LHCN-M2 (cell line): ENCODE measurements at regions not wholly inside any gene's neighbourhood (a gene's known extent, or its start where the extent isn't known, plus 50 kb on each side); places are given as distances from the start of the nearest gene placed in this dataset.

Experiments
- DNase-seq: peaks from one replicate; pipeline ENCODE4 v3.0.0-alpha.2; 2012; ENCODE audit warnings: low read depth

DNA sequence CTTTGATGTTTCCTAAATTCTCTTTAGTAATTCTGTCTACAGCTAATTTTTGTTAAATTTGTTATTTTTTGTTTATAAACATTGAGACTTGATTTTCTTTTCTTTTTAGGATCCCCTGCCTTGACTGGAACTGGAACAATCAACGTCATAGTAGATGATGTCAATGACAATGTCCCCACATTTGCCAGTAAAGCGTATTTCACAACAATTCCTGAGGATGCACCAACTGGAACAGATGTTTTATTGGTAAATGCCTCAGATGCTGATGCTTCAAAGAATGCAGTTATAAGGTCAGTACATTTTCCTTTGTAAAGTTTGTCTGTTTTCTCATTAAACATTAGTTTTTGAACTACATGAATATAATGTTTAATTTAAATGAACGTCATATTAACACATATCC is 119.4 kb downstream of the FAT4 start:
- DNase-seq = peak; percentile 83

GRCh38 chr4:125440814-125441213 is 126.1 kb downstream of the FAT4 start:
- DNase-seq = no peak

DNA sequence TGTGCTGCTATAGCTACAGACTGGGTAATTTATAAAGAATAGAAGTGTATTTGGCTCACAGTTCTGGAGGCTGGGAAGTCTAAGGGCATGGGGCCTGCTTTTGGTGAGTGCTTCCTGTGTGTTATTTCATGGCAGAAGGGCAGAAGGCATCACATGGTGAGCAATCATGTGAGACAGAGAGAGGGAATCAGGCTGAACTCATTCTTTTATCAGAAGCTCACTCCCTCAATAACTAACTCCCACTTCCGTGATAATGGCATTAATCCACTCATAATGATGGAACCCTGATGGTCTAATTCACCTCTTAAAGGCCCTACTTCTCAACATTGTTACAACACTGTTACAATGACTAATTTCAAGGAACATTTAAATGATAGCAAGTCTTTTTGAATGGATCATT is 129.4 kb downstream of the FAT4 start:
- no peak for DNase-seq

- no peak for DNase-seq
These were observed 130.8 kb downstream of the FAT4 start for GRCh38 chr4:125445525-125445924.

DNA sequence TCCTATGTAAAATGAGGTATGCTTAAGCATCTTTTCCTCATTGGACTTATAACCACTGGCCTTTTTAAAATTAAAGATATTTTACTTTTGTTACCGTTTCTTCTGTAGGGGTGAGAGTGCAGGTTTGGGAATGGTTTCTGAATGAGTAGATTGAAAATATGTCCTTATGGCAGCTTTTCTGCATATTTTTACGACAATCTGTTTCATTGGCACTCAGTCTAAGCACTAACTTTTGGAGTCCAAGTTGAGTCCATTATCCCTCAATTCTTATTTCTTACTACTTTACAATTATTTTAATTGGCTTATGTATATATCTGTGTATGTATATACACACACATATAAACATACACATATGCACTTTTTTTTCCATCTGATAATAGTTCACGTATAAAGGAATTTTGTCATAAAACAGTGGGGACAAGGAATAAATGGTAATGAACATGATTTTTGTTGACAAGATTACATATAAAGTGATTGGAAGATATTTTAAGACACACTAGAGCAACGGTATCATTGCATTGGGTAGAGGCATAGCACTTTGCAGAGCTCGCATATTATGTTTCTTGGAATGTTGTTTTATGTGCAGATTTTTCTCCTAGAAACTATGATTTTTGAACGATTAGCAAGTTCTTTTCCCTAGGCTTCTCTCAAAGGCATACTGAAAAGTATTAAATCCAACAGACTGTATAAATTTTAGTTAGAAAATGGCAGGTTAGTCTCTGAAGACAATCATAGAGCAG is 133.0 kb downstream of the FAT4 start:
- no peak for DNase-seq

DNA sequence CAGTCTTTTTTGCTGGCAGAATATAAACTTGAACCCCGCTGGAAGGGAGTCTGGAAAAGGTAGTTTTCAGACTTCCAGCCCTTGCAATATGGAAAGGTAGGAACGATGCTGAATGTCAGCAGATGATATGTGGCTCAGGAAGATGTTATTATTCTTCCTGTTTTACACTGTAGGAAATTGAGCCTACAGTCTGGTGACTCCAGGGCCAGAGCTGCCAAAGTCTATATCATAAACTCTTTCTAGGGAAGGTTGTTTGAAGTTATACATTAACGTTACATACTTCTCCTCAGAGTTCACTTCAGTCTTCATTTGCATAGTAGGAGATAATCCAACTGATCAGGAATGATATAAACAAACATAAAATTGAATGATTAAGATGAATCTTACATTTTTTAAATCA is 141.3 kb downstream of the FAT4 start:
- DNase-seq = no peak

DNA sequence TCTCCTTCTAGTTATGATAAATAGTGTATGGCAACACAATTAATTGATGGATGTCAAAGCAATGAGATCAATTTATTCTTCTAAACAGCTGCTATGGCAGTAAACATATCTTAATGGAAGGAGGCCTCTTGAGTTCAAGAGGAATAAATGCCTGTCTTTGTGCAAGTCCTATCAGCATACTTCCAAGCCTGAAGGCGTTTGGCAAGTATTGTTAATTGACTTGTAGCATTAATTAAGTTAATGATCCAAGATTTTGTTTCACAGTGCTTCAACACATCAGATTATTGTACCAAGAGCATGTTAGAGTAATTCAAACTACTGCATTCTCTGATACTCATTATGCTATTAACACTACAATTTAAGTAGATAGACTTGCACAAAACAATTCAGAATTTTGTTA is 144.8 kb downstream of the FAT4 start:
- no peak for DNase-seq

DNA sequence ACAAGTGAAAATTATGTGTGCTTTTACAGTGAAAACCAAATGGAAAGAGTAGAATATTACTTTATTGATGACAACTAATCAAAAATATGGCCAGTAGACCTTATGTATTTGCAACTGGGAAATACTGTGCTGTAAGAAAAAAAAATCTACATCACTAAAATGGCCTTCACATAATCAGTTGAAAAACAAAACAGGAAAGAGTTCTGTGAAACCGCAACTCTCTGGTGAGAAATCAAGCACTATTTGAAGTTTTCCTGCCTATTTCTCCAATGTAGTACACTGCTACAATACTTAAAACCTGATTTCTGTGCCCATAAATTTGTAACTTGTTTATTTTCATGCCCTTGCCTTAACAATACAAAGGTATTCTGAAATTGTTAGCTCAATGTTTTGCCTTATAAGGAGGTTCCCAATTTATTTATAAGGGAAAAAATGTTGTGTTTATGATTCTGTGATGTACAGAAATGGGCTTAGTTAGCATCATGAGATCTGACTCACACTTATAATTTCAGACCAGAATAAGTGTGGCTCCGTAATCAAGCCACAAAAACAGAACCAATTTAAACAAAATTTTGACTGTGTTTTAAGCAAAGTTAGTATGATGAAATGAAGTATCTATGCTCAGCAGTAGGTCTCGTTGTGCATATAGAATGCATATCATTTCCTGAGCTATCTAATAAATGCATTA is 147.1 kb downstream of the FAT4 start:
- DNase-seq = no peak

DNA sequence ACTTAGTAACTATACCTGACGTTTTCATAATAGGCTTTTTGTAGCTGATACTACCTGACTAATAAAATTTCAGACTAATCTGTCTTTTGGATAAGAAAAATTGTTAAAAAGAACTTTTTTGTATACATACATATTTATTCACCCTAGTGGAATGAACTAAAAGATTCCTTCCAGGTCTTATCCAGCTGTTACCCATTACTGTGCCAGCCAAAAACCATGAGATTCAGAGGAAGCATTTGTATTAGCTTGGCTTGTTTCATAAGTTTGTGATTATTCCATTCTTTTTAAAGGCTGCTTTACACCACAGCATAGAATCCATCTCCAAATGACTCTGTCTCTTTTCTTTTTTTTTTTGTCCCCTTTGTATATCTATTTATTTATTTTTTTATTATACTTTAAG is 149.4 kb downstream of the FAT4 start:
- no peak for DNase-seq

DNA sequence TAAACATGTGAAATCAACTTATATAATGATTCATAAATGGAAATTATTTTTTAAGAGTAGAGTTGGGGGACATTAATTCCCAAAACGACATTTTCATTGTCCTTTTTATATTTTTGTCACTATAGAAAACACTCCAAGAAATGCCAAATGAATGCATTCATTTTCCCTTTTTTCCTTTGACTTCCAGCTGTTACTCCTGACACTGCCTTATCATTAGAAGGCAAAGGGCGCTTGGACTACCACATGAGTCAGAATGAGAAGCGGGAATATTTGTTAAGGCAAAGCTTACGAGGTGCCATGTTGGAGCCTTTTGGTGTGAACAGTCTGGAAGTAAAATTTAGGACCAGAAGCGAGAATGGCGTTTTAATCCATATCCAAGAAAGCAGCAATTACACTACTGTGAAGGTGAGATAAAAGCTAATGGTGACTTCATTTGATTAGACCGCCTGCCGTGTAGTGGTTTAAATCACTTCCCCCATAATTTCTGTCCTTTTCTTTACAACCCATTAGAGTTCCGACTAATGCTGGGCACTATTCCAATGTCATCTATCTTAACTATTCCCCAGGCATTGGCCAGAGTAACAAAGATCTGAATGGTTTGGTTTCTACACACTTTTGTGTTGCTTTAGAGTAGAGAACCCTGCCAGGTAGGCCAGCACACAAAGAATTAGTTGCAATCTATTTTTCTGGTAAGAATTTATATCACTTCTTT is 166.7 kb downstream of the FAT4 start:
- DNase-seq = no peak

GRCh38 chr4:125482822-125483221 is 168.1 kb downstream of the FAT4 start:
- no peak for DNase-seq

DNA sequence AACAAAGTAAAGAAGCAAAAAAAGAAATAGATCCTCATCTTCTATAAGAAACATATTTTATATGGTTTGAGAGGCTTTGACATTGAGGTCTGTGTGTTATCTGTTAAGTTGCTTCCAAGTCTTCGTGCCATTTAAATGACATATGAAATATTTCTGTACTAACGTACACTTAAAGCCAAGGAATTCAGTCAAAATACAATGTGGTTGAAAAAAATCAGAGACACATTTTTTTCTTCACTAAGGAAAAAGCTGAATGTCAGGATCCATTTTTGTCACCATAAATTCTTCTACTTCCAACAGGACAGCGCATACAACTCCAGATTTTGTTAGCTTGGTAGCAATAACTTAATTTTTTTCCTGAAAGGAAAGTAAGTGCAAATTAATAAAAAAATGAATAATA is 168.5 kb downstream of the FAT4 start:
- no peak for DNase-seq

DNA sequence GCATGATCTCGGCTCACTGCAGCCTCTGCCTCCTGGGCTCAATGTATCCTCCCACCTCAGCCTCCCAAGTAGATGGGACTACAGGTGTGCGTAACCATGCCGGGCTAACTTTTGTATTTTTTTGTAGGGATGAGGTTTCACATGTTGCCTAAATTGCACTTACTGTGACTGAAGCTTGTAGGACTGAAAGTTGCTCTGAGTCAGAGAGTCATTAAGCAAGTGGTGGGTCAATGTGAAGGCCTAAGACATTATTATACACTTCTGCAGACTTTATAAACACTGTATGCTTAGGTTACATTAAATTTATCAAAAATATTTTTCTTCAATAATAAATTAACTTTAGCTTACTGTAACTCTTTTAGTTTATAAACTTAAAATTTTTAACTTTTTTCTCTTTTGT is 170.2 kb downstream of the FAT4 start:
- DNase-seq = no peak

DNA sequence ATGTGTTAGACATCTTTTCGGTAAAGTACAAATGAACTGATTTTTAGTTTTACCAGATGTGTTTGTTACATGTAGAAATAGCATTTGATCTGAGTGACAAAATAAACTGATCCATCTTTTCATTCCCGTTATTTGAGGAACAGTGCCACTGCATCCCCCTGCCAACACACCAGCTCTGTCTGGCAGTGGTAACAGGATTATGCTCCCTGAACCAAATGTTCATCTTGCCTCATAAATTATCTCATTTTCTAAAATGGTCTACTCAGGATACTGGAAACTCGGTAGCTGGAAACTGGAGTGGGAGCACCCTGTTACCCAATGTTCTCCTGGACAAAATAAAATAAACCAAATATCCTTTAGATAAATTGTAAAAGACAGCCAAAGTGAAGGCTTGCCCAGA is 171.6 kb downstream of the FAT4 start:
- no peak for DNase-seq

DNA sequence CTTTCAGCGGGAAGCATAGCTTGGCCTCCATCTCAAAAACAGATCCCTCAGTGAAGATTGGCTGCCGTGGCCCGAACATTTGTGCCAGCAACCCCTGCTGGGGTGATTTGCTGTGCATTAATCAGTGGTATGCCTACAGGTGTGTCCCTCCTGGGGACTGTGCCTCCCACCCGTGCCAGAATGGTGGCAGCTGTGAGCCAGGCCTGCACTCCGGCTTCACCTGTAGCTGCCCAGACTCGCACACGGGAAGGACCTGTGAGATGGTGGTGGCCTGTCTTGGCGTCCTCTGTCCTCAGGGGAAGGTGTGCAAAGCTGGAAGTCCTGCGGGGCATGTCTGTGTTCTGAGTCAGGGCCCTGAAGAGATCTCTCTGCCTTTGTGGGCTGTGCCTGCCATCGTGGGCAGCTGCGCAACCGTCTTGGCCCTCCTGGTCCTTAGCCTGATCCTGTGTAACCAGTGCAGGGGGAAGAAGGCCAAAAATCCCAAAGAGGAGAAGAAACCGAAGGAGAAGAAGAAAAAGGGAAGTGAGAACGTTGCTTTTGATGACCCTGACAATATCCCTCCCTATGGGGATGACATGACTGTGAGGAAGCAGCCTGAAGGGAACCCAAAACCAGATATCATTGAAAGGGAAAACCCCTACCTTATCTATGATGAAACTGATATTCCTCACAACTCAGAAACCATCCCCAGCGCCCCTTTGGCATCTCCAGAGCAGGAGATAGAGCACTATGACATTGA is 175.4 kb downstream of the FAT4 start:
- no peak for DNase-seq

GRCh38 chr4:125492957-125493356 is 178.2 kb downstream of the FAT4 start:
- DNase-seq = no peak

- no peak for DNase-seq
These were observed 183.1 kb downstream of the FAT4 start for GRCh38 chr4:125497861-125498260.

DNA sequence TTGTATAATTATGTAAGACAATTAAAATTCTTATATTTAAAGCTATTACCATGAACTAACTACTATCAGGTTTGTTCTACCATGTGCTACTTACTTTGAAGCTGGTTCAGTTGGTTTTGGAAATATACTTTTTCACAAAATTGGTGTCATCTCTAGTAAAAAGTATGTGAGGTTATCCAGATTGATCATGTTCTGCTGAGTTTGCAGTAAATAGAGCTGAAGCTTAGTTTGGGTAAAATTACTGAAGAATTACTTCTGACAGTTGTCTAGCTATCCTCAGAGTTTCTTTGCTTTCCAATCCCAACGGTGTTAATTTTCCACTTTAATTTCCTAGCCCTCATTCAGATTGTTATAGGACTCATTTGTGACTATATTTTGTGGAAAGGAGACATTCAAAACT is 184.2 kb downstream of the FAT4 start:
- no peak for DNase-seq

DNA sequence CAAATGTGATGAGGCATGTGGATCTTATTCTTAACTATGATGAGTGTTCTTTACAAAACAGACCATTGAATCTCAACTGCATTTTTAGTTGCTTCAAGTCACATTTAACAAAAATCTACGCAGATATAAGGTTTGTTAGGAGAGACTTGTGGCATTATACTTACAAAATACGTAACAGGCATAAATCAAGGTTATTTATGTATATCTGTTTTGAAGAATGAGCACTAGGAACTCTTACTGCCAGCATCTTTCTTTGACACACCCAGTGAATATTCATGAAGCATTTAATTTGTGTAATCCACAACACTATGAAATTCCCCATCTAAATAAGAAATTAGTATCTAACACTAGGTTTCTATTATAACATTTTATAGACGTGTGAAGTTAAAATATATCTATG is 186.3 kb downstream of the FAT4 start:
- no peak for DNase-seq

DNA sequence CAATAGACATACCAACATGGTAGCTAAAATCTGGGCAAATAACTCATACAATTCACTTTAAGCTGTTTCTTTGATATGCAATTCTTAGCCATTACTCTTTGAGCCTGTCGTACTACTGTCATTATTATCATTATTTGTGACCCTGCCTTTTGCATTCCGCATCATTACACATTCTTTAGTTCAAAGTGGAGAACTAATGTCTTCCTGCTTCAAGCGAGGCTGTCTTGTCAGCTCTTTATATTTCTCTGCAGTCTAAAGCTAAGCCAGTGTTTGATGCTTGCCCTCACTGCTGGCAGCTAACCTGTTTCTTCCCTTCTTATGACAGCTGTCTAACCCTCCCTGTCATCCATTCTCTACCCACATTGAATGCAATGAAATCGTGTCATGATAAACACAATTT is 186.8 kb downstream of the FAT4 start:
- DNase-seq = no peak

DNA sequence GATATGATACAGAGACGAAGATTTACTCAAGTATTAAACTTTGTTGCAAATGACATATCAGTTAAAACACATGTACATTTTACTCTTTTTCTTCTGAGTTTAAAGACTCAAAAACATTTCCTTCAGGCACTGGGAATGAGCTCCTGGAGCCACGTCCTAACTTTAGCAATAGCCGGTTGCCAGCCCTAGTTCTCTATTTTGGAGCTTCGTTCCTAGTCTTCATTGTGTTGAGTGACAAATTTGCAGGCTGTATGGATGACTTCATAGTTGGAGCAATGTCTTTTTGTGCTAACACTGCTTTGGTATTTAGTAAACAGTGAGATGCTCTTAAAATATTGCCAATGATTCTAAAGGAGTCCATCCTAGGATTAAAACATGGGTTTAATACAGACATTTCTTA is 190.9 kb downstream of the FAT4 start:
- no peak for DNase-seq

- DNase-seq = no peak
These were observed 192.4 kb downstream of the FAT4 start for GRCh38 chr4:125507141-125507540.
